A673 (cell line): ENCODE measurements at regions not wholly inside any gene's neighbourhood (a gene's known extent, or its start where the extent isn't known, plus 50 kb on each side); places are given as distances from the start of the nearest gene placed in this dataset.

Experiments
- BruUV-seq: library from RNA; stranded (reverse); fragments of 400-500 nt; replicated peaks from 2 replicates; lab custom pipeline; 2021; lab: Mats Ljungman, UMichigan
- CTCF ChIA-PET: fragments of 300-600 bp; sonication (Branson Sonifier 250); formaldehyde crosslinking; loops from one replicate; lab custom pipeline; 2022; ENCODE audit warnings: antibody characterized with exemption; lab: Charles Lee
- POLR2A ChIA-PET: fragments of 300-600 bp; sonication (Branson Sonifier 250); formaldehyde crosslinking; loops from one replicate; lab custom pipeline; 2022; ENCODE audit warnings: antibody characterized with exemption; ENCODE audit not compliant: low non-redundant PET; lab: Charles Lee
- DNase-seq: peaks from one replicate; pipeline ENCODE4 v3.0.0-alpha.2; 2015; ENCODE audit warnings: low spot score
- H3K27ac ChIP-seq: fragments of 200-600 bp; sonication (generic); 2 replicates; pipeline ENCODE4 v1.5.1; 2016; ENCODE audit warnings: mixed run types, low read depth, mild to moderate bottlenecking, mixed read lengths, antibody characterized with exemption, low read length; ENCODE audit not compliant: poor library complexity, severe bottlenecking
- H3K27me3 ChIP-seq: fragments of 200-600 bp; sonication (generic); replicated peaks from 2 replicates; pipeline ENCODE4 v1.6.1; 2017; ENCODE audit warnings: mixed run types, low read depth, mild to moderate bottlenecking, mixed read lengths, antibody characterized with exemption, low read length; ENCODE audit not compliant: insufficient read depth, poor library complexity
- H3K36me3 ChIP-seq: fragments of 200-600 bp; sonication (generic); 2 replicates; pipeline ENCODE4 v1.6.1; 2016; ENCODE audit warnings: mixed run types, mild to moderate bottlenecking, mixed read lengths, antibody characterized with exemption, low read length; ENCODE audit not compliant: insufficient read depth, poor library complexity, severe bottlenecking
- H3K4me1 ChIP-seq: fragments of 200-600 bp; sonication (generic); 2 replicates; pipeline ENCODE4 v1.6.1; 2017; ENCODE audit warnings: mixed run types, mild to moderate bottlenecking, mixed read lengths, antibody characterized with exemption, low read length; ENCODE audit not compliant: insufficient read depth, poor library complexity, severe bottlenecking
- H3K4me3 ChIP-seq: fragments of 200-600 bp; sonication (generic); 2 replicates; pipeline ENCODE4 v1.5.1; 2016; ENCODE audit warnings: low read depth, mixed run types, mild to moderate bottlenecking, mixed read lengths, low read length; ENCODE audit not compliant: poor library complexity, severe bottlenecking
- H3K9me3 ChIP-seq: fragments of 200-600 bp; sonication (generic); 2 replicates; pipeline ENCODE4 v1.6.1; 2016; ENCODE audit warnings: mixed run types, low read depth, mild to moderate bottlenecking, mixed read lengths, antibody characterized with exemption, low read length; ENCODE audit not compliant: poor library complexity, severe bottlenecking
- EZH2 ChIP-seq: fragments of 200-600 bp; sonication (generic); IDR thresholded peaks from 2 replicates; pipeline ENCODE4 v1.6.1; 2017; ENCODE audit warnings: borderline replicate concordance, low read depth, mild to moderate bottlenecking, mixed read lengths, antibody characterized with exemption, low read length; ENCODE audit not compliant: poor library complexity, severe bottlenecking
- intact Hi-C: fragments of 100-400 bp; cut with micrococcal nuclease; formaldehyde crosslinking; loops from one replicate; pipeline ENCODE4 v1.10.0; 2022; ENCODE audit not compliant: unreplicated experiment
- TF ChIP-seq, protein P1 (sequence below): fragments of 300-800, 200-600 bp; sonication (generic); conservative IDR thresholded peaks from 2 replicates; pipeline ENCODE4 v1.5.1; 2017; ENCODE audit warnings: low read depth, mild to moderate bottlenecking, antibody characterized with exemption, low read length, moderate library complexity, mixed read lengths

GRCh38 chr15:77762747-77763355 lies 130.1 kb upstream of the LINGO1 start:
- Histone ChIP-seq H3K9me3 (no peaks in the 10 kb centered on the region), H3K27ac (no peak overlapping the region), H3K36me3 (no peaks in the 10 kb centered on the region), H3K27me3 (no peaks in the 10 kb centered on the region), H3K4me1 (no peaks in the 10 kb centered on the region), H3K4me3 (no peak overlapping the region)
- TF ChIP-seq EZH2, result no peak
- TF ChIP-seq, protein P1, sequence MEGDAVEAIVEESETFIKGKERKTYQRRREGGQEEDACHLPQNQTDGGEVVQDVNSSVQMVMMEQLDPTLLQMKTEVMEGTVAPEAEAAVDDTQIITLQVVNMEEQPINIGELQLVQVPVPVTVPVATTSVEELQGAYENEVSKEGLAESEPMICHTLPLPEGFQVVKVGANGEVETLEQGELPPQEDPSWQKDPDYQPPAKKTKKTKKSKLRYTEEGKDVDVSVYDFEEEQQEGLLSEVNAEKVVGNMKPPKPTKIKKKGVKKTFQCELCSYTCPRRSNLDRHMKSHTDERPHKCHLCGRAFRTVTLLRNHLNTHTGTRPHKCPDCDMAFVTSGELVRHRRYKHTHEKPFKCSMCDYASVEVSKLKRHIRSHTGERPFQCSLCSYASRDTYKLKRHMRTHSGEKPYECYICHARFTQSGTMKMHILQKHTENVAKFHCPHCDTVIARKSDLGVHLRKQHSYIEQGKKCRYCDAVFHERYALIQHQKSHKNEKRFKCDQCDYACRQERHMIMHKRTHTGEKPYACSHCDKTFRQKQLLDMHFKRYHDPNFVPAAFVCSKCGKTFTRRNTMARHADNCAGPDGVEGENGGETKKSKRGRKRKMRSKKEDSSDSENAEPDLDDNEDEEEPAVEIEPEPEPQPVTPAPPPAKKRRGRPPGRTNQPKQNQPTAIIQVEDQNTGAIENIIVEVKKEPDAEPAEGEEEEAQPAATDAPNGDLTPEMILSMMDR, result no peak
- no TSS peak for BruUV-seq
- ChIA-PET POLR2A (no interaction called here), CTCF (no interaction called here)
- intact Hi-C loops, result no loop called here
- DNase-seq, result no peak

DNA sequence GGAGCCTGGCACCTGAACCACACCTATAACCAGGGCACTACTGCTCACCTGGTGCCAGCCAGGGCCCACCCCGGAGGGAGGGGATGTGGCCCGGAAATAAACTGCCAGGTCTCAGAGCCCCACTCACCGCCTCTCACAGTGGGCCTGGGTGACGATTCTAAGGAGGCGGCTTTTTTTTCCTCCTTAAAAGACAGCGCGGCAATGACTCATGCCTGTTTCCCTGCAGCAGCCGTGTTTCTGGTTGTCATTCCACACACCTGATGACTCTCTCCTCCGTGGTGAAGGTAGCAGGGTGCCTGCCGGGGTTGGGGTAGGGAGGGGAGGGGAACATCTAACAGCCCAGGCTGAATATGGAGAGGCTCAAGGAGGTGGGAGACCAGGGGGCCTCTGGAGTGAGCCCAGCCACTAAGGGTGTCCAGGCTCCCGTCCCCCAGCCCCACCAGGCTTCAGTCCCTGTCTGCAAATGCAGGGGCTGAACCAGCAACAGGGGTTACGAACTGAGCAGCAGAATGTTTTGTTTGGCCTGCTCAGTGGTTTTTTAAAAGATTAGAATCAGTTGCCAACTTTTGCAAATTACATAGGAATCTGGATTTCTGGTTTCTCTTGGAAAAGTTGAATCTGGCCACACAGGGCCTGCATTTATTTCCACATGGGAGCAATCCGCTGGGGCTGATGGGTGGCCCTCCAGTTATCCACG lies 127.3 kb upstream of the LINGO1 start:
- H3K36me3 ChIP-seq, result no peaks in the 10 kb centered on the region
- no peaks in the 10 kb centered on the region for H3K27me3 ChIP-seq
- DNase-seq, result no peak
- no TSS peak for BruUV-seq
- no peaks in the 10 kb centered on the region for H3K4me1 ChIP-seq
- H3K9me3 ChIP-seq, result no peaks in the 10 kb centered on the region
- no peak for TF ChIP-seq EZH2
- TF ChIP-seq, protein P1, result no peak
- CTCF ChIA-PET, result no interaction called here
- POLR2A ChIA-PET, result no interaction called here
- H3K27ac ChIP-seq, result no peak overlapping the region
- intact Hi-C loops, result no loop called here
- no peak overlapping the region for H3K4me3 ChIP-seq

GRCh38 chr15:77753939-77754338 lies 121.2 kb upstream of the LINGO1 start:
- CTCF ChIA-PET, result interaction anchor here (0.9 kb wide), 1 partner anchor 94 kb away, joined by 5 read pairs; no protein-coding TSS in a partner anchor

More at GRCh38 chr15:77753939-77754338, 121.2 kb upstream of the LINGO1 start:
- DNase-seq, result no peak
- Histone ChIP-seq H3K36me3 (no peaks in the 10 kb centered on the region), H3K9me3 (no peaks in the 10 kb centered on the region), H3K27me3 (no peaks in the 10 kb centered on the region), H3K27ac (no peak overlapping the region), H3K4me1 (peaks cover 19% of the 10 kb centered on the region), H3K4me3 (no peak overlapping the region)
- TF ChIP-seq, protein P1, result no peak
- TF ChIP-seq EZH2, result no peak
- POLR2A ChIA-PET, result no interaction called here
- intact Hi-C loops, result no loop called here
- BruUV-seq, result no TSS peak
